PC-3 (cell line): ENCODE measurements at regions not wholly inside any gene's neighbourhood (a gene's known extent, or its start where the extent isn't known, plus 50 kb on each side); places are given as distances from the start of the nearest gene placed in this dataset.

ENCODE experiments used
- ATAC-seq: fragments of 200-7000 bp; cut with Tn5 transposase; 2 replicates; pipeline ENCODE4 v1.9.1; 2020; ENCODE audit warnings: mild to moderate bottlenecking, moderate library complexity
- BruUV-seq: library from RNA; stranded (reverse); fragments of 400-500 nt; replicated peaks from 2 replicates; lab custom pipeline; 2021; lab: Mats Ljungman, UMichigan
- CTCF ChIA-PET: fragments of 300-600 bp; sonication (Branson Sonifier 250); formaldehyde crosslinking; loops from one replicate; lab custom pipeline; 2022; ENCODE audit warnings: antibody characterized with exemption; lab: Charles Lee
- POLR2A ChIA-PET: fragments of 300-600 bp; sonication (Branson Sonifier 250); formaldehyde crosslinking; loops from one replicate; lab custom pipeline; 2022; ENCODE audit warnings: antibody characterized with exemption; ENCODE audit not compliant: unreplicated experiment; lab: Charles Lee
- DNase-seq: peaks from one replicate; pipeline ENCODE4 v3.0.0-alpha.2; 2015
- H2AFZ ChIP-seq: fragments of 300-600 bp; sonication (generic); 2 replicates; pipeline ENCODE4 v1.6.0; 2016; ENCODE audit warnings: antibody characterized with exemption, low read length
- H3F3A ChIP-seq: fragments of 300-600 bp; sonication (generic); one replicate; pipeline ENCODE4 v1.6.0; 2017; ENCODE audit warnings: antibody characterized with exemption, low read length, control low read depth, mild to moderate bottlenecking; ENCODE audit not compliant: unreplicated experiment
- H3K27ac ChIP-seq: fragments of 300-600 bp; sonication (generic); 2 replicates; pipeline ENCODE4 v1.5.1; 2016; ENCODE audit warnings: mild to moderate bottlenecking, low read length
- H3K27me3 ChIP-seq: fragments of 300-600 bp; sonication (generic); 2 replicates; pipeline ENCODE4 v1.6.1; 2016; ENCODE audit warnings: low read length, mixed read lengths
- H3K36me3 ChIP-seq: fragments of 300-600 bp; sonication (generic); 2 replicates; pipeline ENCODE4 v1.6.1; 2016; ENCODE audit warnings: low read depth, mixed run types, low read length, mixed read lengths
- H3K4me1 ChIP-seq: fragments of 300-600 bp; sonication (generic); 2 replicates; pipeline ENCODE4 v1.5.1; 2016; ENCODE audit warnings: low read length; ENCODE audit not compliant: insufficient read depth
- H3K4me2 ChIP-seq: fragments of 300-600 bp; sonication (generic); 2 replicates; pipeline ENCODE4 v1.6.0; 2016; ENCODE audit warnings: low read length
- H3K4me3 ChIP-seq: fragments of 300-600 bp; sonication (generic); 2 replicates; pipeline ENCODE4 v1.5.1; 2016; ENCODE audit warnings: mild to moderate bottlenecking, low read length, mixed read lengths
- H3K79me2 ChIP-seq: fragments of 300-600 bp; sonication (generic); 2 replicates; pipeline ENCODE4 v1.6.1; 2017; ENCODE audit warnings: low read length, mixed read lengths
- H3K9ac ChIP-seq: fragments of 300-600 bp; sonication (generic); 2 replicates; pipeline ENCODE4 v1.6.0; 2016; ENCODE audit warnings: mild to moderate bottlenecking, low read length
- H3K9me2 ChIP-seq: fragments of 300-600 bp; sonication (generic); replicated peaks from 2 replicates; pipeline ENCODE4 v1.6.1; 2016; ENCODE audit warnings: mixed run types, low read length, mixed read lengths
- H3K9me3 ChIP-seq: fragments of 300-600 bp; sonication (generic); 2 replicates; pipeline ENCODE4 v1.6.1; 2016; ENCODE audit warnings: low read length, mixed read lengths
- H4K20me1 ChIP-seq: fragments of 300-600 bp; sonication (generic); 2 replicates; pipeline ENCODE4 v1.6.1; 2016; ENCODE audit warnings: low read length, mixed read lengths
- EZH2 ChIP-seq: fragments of 300-600 bp; sonication (generic); IDR thresholded peaks from one replicate; pipeline ENCODE4 v1.6.1; 2017; ENCODE audit warnings: antibody characterized with exemption, mild to moderate bottlenecking, low read length; ENCODE audit not compliant: unreplicated experiment
- EZH2phosphoT487 ChIP-seq: fragments of 300-600 bp; sonication (generic); IDR thresholded peaks from 2 replicates; pipeline ENCODE4 v1.6.1; 2018; ENCODE audit warnings: mild to moderate bottlenecking, antibody characterized with exemption, low read length, borderline replicate concordance
- intact Hi-C: fragments of 100-400 bp; cut with micrococcal nuclease; formaldehyde crosslinking; loops from 2 replicates; pipeline ENCODE4 v1.9.0; 2023
- TF ChIP-seq, protein P1 (sequence below): fragments of 300-600 bp; sonication (generic); conservative IDR thresholded peaks from 2 replicates; pipeline ENCODE4 v1.5.1; 2017; ENCODE audit warnings: antibody characterized with exemption, low read depth, mild to moderate bottlenecking, low read length

DNA sequence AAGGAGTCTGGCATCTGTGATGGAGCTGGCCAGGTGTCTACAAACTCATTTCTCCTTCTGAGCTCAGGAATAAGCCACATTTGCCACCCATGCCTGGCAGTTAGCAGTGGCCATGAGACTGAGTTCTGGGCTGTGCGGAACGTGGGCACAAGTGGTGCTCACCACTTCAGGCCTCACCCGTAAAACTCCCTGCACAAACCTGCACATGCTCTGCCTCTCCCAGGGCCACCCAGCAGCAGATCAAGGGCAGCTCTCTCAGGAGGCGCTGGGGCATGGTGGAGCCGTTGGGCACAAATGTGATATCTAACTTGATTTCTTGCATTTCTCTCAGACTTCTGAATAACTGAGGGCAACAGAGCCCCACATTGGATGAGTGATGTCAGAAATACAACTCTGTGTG, 269.5 kb downstream of the HIVEP2 start:
- Histone ChIP-seq H3K9ac (no peak overlapping the region), H3K4me1 (no peaks in the 10 kb centered on the region), H3K27ac (no peak overlapping the region), H4K20me1 (no peaks in the 10 kb centered on the region), H3K9me2 (no peaks in the 10 kb centered on the region), H3K79me2 (no peaks in the 10 kb centered on the region), H3K36me3 (no peaks in the 10 kb centered on the region), H3F3A (no peaks in the 10 kb centered on the region), H3K4me3 (no peak overlapping the region), H3K9me3 (no peaks in the 10 kb centered on the region), H3K4me2 (no peak overlapping the region), H2AFZ (no peak overlapping the region), H3K27me3 (no peaks in the 10 kb centered on the region; the same call in 1 of the 2 replicates)
- no TSS peak for BruUV-seq
- no peak for ATAC-seq
- ChIA-PET POLR2A (no interaction called here), CTCF (no interaction called here)
- DNase-seq: no peak
- intact Hi-C loops: no loop called here
- TF ChIP-seq, protein P1, sequence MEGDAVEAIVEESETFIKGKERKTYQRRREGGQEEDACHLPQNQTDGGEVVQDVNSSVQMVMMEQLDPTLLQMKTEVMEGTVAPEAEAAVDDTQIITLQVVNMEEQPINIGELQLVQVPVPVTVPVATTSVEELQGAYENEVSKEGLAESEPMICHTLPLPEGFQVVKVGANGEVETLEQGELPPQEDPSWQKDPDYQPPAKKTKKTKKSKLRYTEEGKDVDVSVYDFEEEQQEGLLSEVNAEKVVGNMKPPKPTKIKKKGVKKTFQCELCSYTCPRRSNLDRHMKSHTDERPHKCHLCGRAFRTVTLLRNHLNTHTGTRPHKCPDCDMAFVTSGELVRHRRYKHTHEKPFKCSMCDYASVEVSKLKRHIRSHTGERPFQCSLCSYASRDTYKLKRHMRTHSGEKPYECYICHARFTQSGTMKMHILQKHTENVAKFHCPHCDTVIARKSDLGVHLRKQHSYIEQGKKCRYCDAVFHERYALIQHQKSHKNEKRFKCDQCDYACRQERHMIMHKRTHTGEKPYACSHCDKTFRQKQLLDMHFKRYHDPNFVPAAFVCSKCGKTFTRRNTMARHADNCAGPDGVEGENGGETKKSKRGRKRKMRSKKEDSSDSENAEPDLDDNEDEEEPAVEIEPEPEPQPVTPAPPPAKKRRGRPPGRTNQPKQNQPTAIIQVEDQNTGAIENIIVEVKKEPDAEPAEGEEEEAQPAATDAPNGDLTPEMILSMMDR: no peak
- no peak for TF ChIP-seq EZH2
- TF ChIP-seq EZH2phosphoT487: no peak

DNA sequence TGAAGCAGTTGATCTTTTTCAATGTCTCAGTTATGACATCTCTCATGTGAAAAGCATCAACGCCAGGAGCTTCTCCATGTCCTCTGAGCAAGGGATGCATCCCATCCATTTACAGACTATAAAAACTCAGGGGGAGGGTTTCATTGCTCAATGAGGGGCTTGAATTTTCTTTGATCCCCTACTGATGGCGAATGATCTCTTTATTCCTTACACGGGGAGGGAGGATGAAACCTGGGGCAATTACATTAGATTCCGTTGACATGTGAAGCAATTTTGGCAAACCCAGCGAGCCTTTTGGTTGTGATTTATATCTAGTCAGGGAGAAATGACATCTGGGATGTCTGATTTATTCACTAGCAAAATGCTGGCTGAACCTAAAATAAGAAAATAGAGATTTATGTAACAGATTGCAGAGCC, 268.9 kb downstream of the HIVEP2 start:
- no peaks in the 10 kb centered on the region for H3K9me2 ChIP-seq
- H3K4me1 ChIP-seq: no peaks in the 10 kb centered on the region
- no peak for DNase-seq
- no peaks in the 10 kb centered on the region for H4K20me1 ChIP-seq
- no peak for ATAC-seq
- no peak for TF ChIP-seq EZH2
- TF ChIP-seq, protein P1: no peak
- TF ChIP-seq EZH2phosphoT487: no peak
- no TSS peak for BruUV-seq
- H3K4me2 ChIP-seq: no peak overlapping the region
- no peak overlapping the region for H3K9ac ChIP-seq
- H2AFZ ChIP-seq: no peak overlapping the region
- H3K4me3 ChIP-seq: no peak overlapping the region
- no peaks in the 10 kb centered on the region for H3F3A ChIP-seq
- intact Hi-C loops: no loop called here
- POLR2A ChIA-PET: no interaction called here
- no peaks in the 10 kb centered on the region for H3K9me3 ChIP-seq
- H3K27me3 ChIP-seq: no peaks in the 10 kb centered on the region; the same call in 1 of the 2 replicates
- H3K79me2 ChIP-seq: no peaks in the 10 kb centered on the region
- no peaks in the 10 kb centered on the region for H3K36me3 ChIP-seq
- CTCF ChIA-PET: no interaction called here
- H3K27ac ChIP-seq: no peak overlapping the region

DNA sequence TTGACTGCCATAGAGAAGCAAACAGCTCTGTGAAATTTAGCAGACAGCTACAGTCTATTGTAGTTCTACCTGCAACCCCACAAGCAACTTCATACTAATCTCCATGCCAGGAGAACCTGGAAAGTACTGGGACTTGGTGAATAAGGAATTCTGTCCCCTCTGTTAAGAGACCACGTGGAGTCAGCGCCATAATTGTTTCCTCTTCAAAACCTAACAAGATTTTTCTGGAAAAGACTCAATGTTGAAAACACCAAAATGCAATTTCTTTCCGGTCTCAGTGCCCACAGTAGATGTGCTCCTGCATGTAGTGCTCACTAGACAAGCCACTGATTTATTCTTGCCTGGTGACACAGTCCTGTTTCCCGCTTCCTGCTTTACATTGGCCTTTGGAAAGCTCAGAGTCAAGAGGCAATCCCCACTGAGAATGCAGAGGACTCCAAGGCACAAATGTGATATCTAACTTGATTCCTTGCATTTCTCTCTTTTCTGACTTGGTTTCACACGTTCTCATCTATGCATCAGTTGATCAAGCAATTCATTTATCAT, 268.3 kb downstream of the HIVEP2 start:
- BruUV-seq: no TSS peak
- POLR2A ChIA-PET: no interaction called here
- CTCF ChIA-PET: no interaction called here

More for the DNA sequence above, 268.3 kb downstream of the HIVEP2 start:
- Histone ChIP-seq H3K9me3 (no peaks in the 10 kb centered on the region), H3K9ac (no peak overlapping the region), H3K79me2 (no peaks in the 10 kb centered on the region), H4K20me1 (no peaks in the 10 kb centered on the region), H3K36me3 (no peaks in the 10 kb centered on the region), H3K4me1 (no peaks in the 10 kb centered on the region), H2AFZ (no peak overlapping the region), H3K4me3 (no peak overlapping the region), H3K27me3 (no peaks in the 10 kb centered on the region; the same call in 1 of the 2 replicates), H3K4me2 (no peak overlapping the region), H3K9me2 (no peaks in the 10 kb centered on the region), H3F3A (no peaks in the 10 kb centered on the region), H3K27ac (no peak overlapping the region)
- TF ChIP-seq, protein P1: no peak
- TF ChIP-seq EZH2phosphoT487 (no peak), EZH2 (no peak)
- ATAC-seq (no peak), DNase-seq (no peak)
- intact Hi-C loops: no loop called here
